IPS-NIHi11 (cell line): ENCODE measurements at regions not wholly inside any gene's neighbourhood (a gene's known extent, or its start where the extent isn't known, plus 50 kb on each side); places are given as distances from the start of the nearest gene placed in this dataset.

Experiments
- DNase-seq: peaks from one replicate; pipeline ENCODE4 v3.0.0; 2012; ENCODE audit warnings: mixed read lengths, low spot score

DNA sequence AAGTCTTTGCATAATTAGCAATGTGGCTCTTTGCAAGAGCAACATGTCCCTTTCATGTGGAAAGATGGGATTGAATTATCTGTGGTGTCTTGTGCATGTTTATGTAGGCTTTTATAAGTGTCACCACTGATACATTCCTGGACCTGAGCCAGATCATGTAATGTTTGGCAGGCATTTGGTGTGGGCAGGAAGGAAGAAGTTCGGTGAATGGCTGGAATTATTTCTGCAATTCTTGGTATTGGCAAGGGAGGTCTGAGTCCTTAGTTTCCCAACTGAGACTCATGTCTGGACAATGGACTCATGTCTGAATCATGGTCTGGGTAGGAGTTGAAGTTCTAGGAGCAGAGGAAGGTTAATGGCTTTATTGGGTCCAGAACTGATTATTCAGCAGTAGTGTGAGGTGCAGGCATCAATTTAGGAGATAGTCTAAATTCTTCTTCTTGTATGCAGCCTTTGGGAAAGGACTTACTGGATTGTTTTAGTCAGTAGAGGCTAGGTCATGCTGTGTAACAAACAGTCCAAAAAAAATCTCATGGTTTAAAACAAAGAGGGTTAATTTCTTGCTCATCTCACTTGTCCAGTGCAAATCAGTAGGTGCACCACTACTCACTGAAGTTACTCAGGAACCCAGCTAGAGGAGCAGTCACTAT lies 186.5 kb upstream of the LHX5 start:
- no peak for DNase-seq

GRCh38 chr12:113655919-113656318 lies 184.2 kb upstream of the LHX5 start:
- no peak for DNase-seq

DNA sequence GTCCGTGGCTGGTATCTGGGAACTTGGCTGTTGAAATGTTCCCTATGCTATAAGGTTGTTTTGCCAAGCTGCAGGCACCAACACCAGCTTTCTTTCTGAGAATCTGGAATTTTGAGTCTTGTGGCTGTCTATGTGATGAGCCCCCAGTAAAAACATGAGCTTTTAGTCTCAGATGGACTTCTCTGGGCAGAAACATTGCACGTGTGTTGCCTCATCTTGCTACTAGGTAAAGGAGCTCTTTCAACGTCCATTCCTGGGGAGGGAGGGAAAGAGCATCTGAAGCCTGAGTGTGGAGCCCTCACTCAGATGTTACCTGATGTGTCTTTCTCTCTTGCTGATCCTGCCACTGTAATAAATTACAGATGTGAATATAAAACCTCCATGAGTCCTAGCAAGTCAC lies 183.8 kb upstream of the LHX5 start:
- DNase-seq, result no peak

DNA sequence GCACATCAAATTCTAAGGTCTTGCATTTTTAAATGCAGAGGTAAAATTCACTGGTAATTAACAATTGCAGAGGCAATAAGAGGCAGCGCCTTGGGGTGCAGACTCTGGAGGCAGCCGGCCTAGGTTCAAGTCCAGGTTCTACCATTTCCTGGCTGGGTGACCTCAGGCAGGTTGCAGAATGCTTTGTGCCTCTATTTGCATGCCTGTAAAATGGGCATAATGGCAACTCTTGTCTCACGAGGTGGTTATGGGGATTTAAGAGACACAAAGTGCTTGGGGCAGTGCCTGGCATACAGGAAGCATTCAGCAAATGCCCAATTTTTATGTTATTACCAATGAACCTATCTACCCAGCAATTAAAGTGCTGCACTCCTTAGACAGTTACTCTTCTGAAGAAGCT lies 180.0 kb upstream of the LHX5 start:
- no peak for DNase-seq

GRCh38 chr12:113650476-113650875 lies 178.8 kb upstream of the LHX5 start:
- no peak for DNase-seq

GRCh38 chr12:113649256-113649830 lies 177.7 kb upstream of the LHX5 start:
- DNase-seq, result no peak

DNA sequence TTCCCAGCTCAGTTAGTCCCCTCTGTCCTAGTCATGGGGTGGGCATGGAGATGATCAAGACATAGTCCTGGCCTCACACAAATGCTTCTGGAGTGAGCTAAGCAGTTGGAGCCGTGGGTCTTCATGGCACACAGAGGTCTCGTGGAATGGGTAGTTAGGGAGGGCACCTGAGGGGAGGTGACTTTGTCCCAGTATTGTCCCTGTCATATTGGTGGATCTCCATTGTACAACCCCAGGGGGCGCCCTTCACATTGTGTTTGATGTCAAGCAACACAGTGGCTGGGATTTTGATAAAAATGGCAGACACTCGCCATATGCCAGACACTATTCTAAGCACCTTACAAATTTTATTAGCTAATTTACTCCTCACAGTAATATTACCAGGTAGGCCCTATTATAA lies 175.4 kb upstream of the LHX5 start:
- no peak for DNase-seq

- DNase-seq, result no peak
Measured at GRCh38 chr12:113645603-113646002, 173.9 kb upstream of the LHX5 start.

DNA sequence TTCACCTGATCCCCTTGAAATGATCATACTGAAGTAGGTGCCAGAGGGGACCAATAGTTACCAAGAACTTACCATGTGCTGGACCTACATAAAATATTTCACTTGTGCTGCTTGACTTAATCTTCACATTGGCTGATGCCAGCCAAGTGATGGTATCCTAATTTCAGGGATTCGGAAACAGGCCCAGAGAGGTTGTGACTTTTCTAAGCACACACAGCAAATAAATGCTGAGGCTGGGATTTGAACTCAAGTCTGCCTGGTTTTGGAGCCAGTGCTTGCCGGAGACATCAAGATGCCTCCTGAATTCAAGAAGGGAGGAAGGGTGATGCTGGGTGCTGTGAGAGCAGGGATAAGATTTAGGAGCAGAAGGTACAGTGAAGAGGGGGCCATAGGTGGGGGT lies 173.5 kb upstream of the LHX5 start:
- DNase-seq, result no peak

DNA sequence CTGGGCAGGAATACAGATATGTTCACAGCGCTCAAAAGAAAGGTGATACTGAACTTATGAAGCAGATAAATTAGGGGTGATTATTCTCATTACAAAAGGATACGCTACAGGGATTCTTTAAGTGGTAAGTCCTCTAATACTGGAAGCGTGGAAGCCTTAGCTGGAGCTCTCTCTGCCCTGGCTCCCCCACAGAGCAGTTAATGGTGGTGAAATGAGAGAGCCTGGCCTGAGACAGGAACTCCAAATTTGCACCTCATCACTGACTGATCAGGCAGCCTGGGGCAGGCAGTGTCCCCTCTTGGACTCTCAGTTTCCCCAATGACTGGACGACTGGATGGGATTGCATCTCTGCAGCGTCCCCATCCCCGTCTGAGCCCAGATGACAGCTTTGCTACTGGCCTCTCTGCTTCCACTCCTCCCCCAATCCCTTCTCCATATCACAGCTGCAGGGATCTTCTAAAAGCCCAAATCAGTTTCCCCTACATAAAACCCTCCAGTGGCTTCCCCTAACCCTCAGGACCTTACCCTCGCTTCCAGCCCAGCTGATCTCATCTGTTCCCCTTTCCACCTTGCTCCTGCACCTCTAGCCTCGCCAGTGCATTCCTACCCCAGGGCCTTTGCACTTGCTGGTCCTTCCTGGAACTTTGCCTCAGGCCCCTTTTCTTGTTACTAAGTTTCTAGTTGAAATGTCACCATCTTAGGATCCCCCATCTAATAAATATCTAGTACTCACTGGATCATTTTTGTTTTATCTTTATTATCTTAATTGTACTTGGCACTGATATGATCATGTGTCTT lies 171.7 kb upstream of the LHX5 start:
- no peak for DNase-seq

DNA sequence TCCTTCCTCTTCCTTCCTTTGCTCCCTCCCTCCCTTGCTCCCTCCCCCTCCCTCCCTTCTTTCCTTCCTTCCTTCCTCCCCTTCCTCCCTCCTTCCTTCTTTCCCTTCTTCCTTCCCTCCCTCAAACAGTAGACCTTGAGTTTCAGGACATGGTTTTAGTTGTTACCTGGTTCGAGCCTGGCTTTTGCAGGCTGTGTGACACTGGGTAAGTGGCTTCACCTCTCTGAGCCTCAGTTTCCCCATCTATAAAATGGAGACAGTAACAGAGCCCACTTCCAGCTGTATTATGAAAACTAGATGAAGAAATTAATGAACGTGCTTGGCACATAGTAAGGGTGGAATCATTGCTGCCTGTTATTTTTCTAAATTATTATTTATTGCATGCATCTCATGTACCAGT lies 171.0 kb upstream of the LHX5 start:
- DNase-seq, result no peak

GRCh38 chr12:113642216-113642615 lies 170.5 kb upstream of the LHX5 start:
- no peak for DNase-seq

DNA sequence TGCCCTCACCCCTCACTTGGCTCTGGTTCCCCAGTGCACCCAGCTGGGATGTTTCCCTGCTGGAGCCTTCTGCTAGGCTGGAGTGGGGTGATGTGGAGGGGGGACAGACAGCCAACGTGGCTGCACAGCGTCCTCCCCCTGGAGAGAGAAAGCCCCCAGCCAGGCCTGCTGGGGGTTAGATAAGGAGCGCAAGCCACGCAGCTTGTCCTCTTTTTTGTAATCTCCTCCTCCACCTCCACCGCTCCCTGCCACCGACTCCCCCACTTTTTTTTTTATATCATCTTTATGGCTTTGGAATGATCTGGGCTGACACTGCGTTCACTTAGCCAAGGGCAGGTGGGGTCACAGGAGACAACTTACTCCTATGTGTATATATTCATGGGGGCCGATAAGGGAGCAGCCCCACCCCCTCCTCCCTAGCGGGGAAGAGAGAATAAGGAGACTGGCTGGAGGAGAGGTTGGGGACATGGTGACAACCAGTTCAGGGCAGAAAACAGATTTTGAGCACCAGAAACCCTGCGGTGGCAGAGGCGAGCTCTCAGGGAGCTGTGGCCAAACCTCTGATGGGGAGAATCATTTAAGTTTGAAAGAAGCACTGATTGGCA lies 169.9 kb upstream of the LHX5 start:
- no peak for DNase-seq

DNA sequence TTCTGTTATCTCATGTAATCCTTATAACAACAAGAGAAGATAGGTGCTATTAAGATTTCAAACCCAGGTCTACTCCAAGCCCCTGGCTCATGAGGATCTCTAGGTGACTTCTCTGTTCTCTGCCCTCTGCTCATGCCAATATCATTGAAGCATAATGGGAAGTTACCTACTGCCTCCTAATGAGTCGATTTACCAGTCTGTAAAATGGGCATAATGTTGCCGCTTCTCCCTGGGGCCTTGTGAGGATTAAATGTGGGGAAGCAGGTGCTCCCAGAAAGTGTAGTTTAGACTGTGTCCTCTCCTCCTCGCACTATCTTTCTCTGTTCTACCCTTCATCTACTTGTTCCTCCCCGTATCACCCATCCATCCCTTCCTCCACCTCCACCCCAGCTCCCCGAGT lies 169.2 kb upstream of the LHX5 start:
- no peak for DNase-seq

GRCh38 chr12:113639474-113639873 lies 167.8 kb upstream of the LHX5 start:
- no peak for DNase-seq

GRCh38 chr12:113638460-113638775 lies 166.7 kb upstream of the LHX5 start:
- DNase-seq, result no peak

DNA sequence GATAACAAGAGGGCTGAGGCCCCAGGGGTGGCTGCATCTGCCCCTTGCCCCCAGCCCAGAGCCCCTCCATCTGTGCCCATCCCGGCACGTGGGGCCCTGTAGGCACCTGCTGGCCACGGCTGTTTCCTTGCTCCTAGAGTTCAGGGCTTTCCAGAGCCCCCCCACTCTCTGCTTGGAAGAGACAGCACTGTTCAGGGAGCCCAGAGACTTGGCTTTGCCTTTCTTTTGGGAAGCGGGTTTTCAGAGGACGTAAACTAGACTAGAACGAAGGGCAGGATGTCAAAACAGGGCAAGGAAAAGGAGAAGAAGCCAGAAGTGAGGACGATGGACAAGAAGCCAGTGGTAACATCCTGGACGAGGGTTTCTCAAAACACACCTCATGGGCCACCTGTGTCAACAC lies 163.3 kb upstream of the LHX5 start:
- no peak for DNase-seq

DNA sequence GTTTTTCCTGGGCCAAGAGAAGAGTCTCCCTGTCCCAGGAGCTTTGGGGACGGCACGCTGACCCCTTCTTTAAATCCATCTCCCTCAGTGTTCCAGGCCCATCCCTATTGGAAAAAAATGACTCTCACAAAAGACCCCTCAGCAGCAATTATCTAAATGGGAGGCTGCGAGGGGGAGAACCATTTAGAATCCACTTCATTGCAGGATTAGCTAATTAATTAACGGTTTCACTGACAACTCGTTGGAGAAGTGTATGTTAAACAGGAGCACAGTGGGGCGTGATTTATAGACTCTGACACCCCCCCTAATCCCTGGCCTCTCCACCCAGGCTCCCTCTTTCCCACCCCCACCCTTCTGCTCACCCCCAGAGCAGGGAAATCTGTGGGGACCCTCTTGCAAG lies 162.8 kb upstream of the LHX5 start:
- no peak for DNase-seq

DNA sequence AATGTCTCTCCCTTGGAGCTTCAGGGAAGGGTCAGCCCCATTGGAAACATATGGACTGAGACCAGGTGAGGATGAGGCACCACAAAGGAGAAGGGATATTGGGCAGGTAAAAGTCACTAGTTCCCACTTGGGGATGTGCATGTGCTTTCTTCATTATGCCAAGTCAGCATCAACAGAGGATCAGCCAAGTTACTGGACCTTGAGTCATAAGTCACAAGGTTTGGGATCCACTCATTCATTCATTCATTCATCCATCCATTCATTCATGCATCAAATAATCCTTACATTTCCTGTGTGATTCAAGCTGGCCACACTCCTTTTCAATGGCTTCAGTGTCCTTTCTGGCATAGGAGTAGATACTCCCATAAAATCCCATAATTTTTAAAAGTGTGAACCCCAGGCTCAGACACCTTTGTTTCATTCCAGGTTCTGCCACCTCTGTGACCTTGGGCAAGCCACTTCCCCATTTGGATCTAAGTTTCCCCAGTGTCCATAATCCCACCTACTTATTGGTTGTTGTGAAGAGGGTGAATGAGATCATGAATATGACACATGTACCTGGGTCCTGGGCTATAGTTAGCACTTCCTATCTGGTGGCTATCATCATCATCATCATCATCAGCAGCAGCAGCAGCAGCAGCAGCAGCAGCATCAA lies 162.1 kb upstream of the LHX5 start:
- DNase-seq, result no peak

DNA sequence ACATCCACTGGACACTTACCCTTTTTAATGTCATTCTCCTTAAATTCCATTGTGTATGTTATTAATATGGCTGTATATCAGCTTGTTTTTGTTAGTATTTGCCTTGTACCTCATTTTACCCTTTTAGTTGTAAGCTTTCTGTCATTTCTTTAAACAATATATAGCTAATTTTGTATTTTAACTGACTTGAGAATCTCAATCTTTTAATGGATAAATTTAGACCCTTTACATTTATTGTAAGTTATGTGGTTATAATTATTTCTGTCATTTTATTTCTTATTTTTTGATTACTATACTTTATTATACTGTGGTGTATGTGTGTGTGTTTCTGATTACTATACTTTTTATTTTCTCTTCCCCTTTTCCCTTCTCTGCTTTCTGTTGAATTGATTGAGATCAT lies 159.0 kb upstream of the LHX5 start:
- no peak for DNase-seq

- no peak for DNase-seq
Measured at GRCh38 chr12:113625499-113625898, 153.8 kb upstream of the LHX5 start.

GRCh38 chr12:113622410-113622809 lies 150.7 kb upstream of the LHX5 start:
- no peak for DNase-seq

- DNase-seq, result no peak
Measured at GRCh38 chr12:113620437-113620976, 148.8 kb upstream of the LHX5 start.
